Stomach (tissue), 8 donors: ENCODE measurements at regions not wholly inside any gene's neighbourhood (a gene's known extent, or its start where the extent isn't known, plus 50 kb on each side); places are given as distances from the start of the nearest gene placed in this dataset.

Source experiments
- DNase-seq, 2 donors: peaks; one replicate each; pipeline versions ENCODE4 v3.0.0 to v3.0.0-alpha.2; 2013 to 2019
- H3K27ac ChIP-seq, 5 donors: fragments of 200-600 bp in 4 of 5; sonication (generic) in 4 of 5; one replicate each; pipeline ENCODE4 v1.5.1; 2013 to 2019; ENCODE audit warnings: mild to moderate bottlenecking in 1 of 5, moderate library complexity in 1 of 5
- H3K27me3 ChIP-seq, 3 donors: fragments of 200-600 bp; sonication (generic); one replicate each; pipeline ENCODE4 v1.5.1; 2017 to 2019; ENCODE audit warnings: mixed run types in 1 of 3
- H3K36me3 ChIP-seq, 4 donors: fragments of 200-600 bp; sonication (generic); 1 replicate in 3 of 4; 2 replicates in 1 of 4; pipeline ENCODE4 v1.5.1; 2016 to 2019
- H3K4me1 ChIP-seq, 4 donors: fragments of 200-600 bp; sonication (generic); one replicate each; pipeline ENCODE4 v1.5.1; 2016 to 2019
- H3K4me3 ChIP-seq, 4 donors: fragments of 200-600 bp; sonication (generic) in 3 of 4; one replicate each; pipeline ENCODE4 v1.5.1; 2016 to 2019; ENCODE audit warnings: mild to moderate bottlenecking in 1 of 4
- H3K9me3 ChIP-seq, 4 donors: fragments of 200-600 bp; sonication (generic); one replicate each; pipeline ENCODE4 v1.5.1; 2016 to 2019
- CTCF ChIP-seq, 7 experiments: fragments of 450-650 bp in 4 of 7; fragments of 200-600 bp in 3 of 7; sonication (generic) in 3 of 7; IDR thresholded peaks; one replicate each; pipeline ENCODE4 v1.5.1; 2016 to 2019; ENCODE audit warnings: antibody characterized with exemption in 7 of 7, control low read depth in 2 of 7, mild to moderate bottlenecking in 1 of 7
- EP300 ChIP-seq: sonication (generic); formaldehyde crosslinking; IDR thresholded peaks from one replicate; pipeline ENCODE4 v1.6.1; 2017; ENCODE audit warnings: antibody characterized with exemption
- POLR2A ChIP-seq, 4 donors: fragments of 450-650 bp; IDR thresholded peaks; one replicate each; pipeline ENCODE4 v1.6.1; 2016; ENCODE audit warnings: antibody characterized with exemption in 4 of 4, control low read depth in 2 of 4, mild to moderate bottlenecking in 1 of 4, moderate library complexity in 1 of 4
- POLR2AphosphoS5 ChIP-seq, 3 donors: sonication (generic); formaldehyde crosslinking; IDR thresholded peaks; one replicate each; pipeline ENCODE4 v1.6.1; 2016; ENCODE audit warnings: antibody characterized with exemption in 3 of 3
- WGBS, 5 donors: extraction: QIAGEN DNeasy Blood & Tissue Kit in 3 of 5; methylation state at CpG; one replicate each; pipeline versions ENCODE4 v1.1.5 to v1.1.7; 2013 to 2018; 5-methylcytosine and 5-hydroxymethylcytosine counted together
- intact Hi-C: fragments of 100-400 bp; cut with DNase I; formaldehyde crosslinking; loops from one replicate; pipeline ENCODE4 v1.15.1; 2023; ENCODE audit warnings: low total_unique reads
- donor health status: healthy with polysubstance abuse.
- donor health status: Bipolar disorder and iron deficiency.
- donor health status: healthy.

- WGBS, 5 donors = 70 to 84% (median 81%) methylated on average over 6 of the region's 6 CpGs
- intact Hi-C loops = no loop called here
- DNase-seq = no peak
- peak overlapping the region in 2 of 5 donors; percentile 3 to 59 for H3K27ac ChIP-seq
- no peak overlapping the region for H3K4me3 ChIP-seq
- H3K4me1 ChIP-seq = peaks cover 8 to 56% (median 31%) of the 10 kb centered on the region in 4 donors
- H3K27me3 ChIP-seq = no peaks in the 10 kb centered on the region
- no peaks in the 10 kb centered on the region for H3K36me3 ChIP-seq
- no peaks in the 10 kb centered on the region for H3K9me3 ChIP-seq
- TF ChIP-seq CTCF (IDR thresholded peaks at IDR 0.05) (no peak), EP300 (no peak), POLR2AphosphoS5 (IDR thresholded peaks at IDR 0.05) (no peak), POLR2A (IDR thresholded peaks at IDR 0.05) (no peak)
These were observed 89.1 kb downstream of the FAM76B start for GRCh38 chr11:95700471-95700817.

GRCh38 chr11:95699631-95700470 lies 89.7 kb downstream of the FAM76B start:
- no peak for TF ChIP-seq POLR2AphosphoS5 (IDR thresholded peaks at IDR 0.05)
- no peak for TF ChIP-seq EP300
- TF ChIP-seq POLR2A (IDR thresholded peaks at IDR 0.05) = no peak
- no peak for TF ChIP-seq CTCF (IDR thresholded peaks at IDR 0.05)
- H3K9me3 ChIP-seq = no peaks in the 10 kb centered on the region
- intact Hi-C loops = no loop called here
- peaks cover 3 to 50% (median 25%) of the 10 kb centered on the region in 4 donors for H3K4me1 ChIP-seq
- DNase-seq = no peak
- H3K27me3 ChIP-seq = no peaks in the 10 kb centered on the region
- no peak overlapping the region for H3K4me3 ChIP-seq
- H3K27ac ChIP-seq = peak overlapping the region in 2 of 5 donors; percentile 39 to 59
- H3K36me3 ChIP-seq = no peaks in the 10 kb centered on the region
- 63 to 77% (median 73%) methylated on average over 2 of the region's 2 CpGs for WGBS, 5 donors

DNA sequence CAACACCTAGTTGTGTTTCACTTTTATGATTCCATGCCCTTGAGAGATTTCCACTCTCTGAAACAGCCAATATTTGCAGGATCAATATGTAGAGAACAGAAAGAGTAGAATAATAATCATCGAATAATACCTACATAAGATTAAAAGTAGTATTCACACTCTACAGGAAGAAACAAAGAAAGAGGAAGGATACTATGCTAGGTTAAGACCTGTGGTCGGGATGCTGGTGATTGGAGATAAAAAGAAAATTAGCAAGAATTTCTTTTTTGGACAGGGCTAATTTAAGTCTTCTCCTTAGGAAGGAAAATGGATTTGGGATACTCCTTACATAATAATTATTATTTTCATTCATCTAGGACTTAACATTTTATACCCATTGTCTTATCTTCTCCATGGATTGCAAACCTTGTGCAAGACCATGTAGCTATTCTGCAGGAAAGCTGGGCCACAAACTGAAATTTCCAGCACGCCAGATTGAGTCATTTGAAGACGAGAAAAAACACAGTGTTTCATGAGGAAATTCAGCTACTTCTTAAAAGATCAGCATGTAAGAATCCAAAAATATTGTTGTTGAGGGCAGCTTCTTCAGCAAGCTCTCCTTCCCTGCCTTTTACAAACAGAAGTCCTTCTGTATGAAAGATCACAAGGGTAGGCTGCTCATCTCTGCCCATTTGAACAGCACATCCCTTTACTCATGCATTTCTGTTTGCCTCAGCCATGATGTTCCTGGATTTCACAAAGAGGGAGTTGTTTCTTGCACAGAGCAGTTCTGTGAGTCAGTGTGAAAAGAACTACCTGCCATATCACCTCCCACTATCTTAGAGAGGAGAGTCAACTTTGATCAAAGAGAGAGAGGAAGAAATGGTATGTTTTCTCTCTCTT lies 90.7 kb downstream of the FAM76B start:
- Histone ChIP-seq H3K4me1 (peaks cover 0 to 47% (median 21%) of the 10 kb centered on the region in 4 donors), H3K27ac (peak overlapping the region in 1 of 5 donors; percentile 39), H3K27me3 (no peaks in the 10 kb centered on the region), H3K36me3 (no peaks in the 10 kb centered on the region), H3K9me3 (no peaks in the 10 kb centered on the region), H3K4me3 (no peak overlapping the region)
- WGBS, 5 donors = 54 to 81% (median 79%) methylated on average over 4 of the region's 4 CpGs
- intact Hi-C loops = no loop called here
- TF ChIP-seq POLR2A (IDR thresholded peaks at IDR 0.05) (no peak), EP300 (no peak), CTCF (IDR thresholded peaks at IDR 0.05) (no peak), POLR2AphosphoS5 (IDR thresholded peaks at IDR 0.05) (no peak)
- no peak for DNase-seq

GRCh38 chr11:95697614-95698408 lies 91.8 kb downstream of the FAM76B start:
- H3K27me3 ChIP-seq = no peaks in the 10 kb centered on the region
- no peak overlapping the region for H3K4me3 ChIP-seq
- H3K27ac ChIP-seq = no peak overlapping the region
- TF ChIP-seq EP300 (no peak), POLR2AphosphoS5 (IDR thresholded peaks at IDR 0.05) (no peak), CTCF (IDR thresholded peaks at IDR 0.05) (no peak), POLR2A (IDR thresholded peaks at IDR 0.05) (no peak)
- WGBS, 5 donors = 83 to 90% (median 83%) methylated on average over 10 of the region's 10 CpGs
- no peaks in the 10 kb centered on the region for H3K9me3 ChIP-seq
- peak in 1 of 2 donors; percentile 40 for DNase-seq
- intact Hi-C loops = no loop called here
- H3K36me3 ChIP-seq = no peaks in the 10 kb centered on the region
- peaks cover 0 to 39% (median 15%) of the 10 kb centered on the region in 4 donors for H3K4me1 ChIP-seq
